ENCODE measurements at regions not wholly inside any gene's neighbourhood (a gene's known extent, or its start where the extent isn't known, plus 50 kb on each side); places are given as distances from the start of the nearest gene placed in this dataset.

- H3K9me3 ChIP-seq (ENCODE audit: control insufficient read depth in 4 of 4, insufficient read depth in 3 of 4, low read length in 3 of 4) = peaks cover 0 to 32% (median 3%) of the 10 kb centered on the region in 4 donors
- H3K27me3 ChIP-seq (ENCODE audit: control insufficient read depth in 3 of 3, insufficient read depth in 3 of 3, low read length in 2 of 3) = no peaks in the 10 kb centered on the region
- H3K4me3 ChIP-seq = no peak overlapping the region
- no peak overlapping the region for H3K9ac ChIP-seq (ENCODE audit: insufficient read depth in 1 of 2, low read length in 2 of 2)
- TF ChIP-seq CTCF (IDR thresholded peaks at IDR 0.05; ENCODE audit: control extremely low read depth, extremely low read depth) = no peak
- DNase-seq = no peak
- 86 to 89% methylated on average over 15 of the region's 15 CpGs for WGBS, 2 donors
- ATAC-seq (ENCODE audit: insufficient read depth, low FRiP score) = no peak
- H3K4me1 ChIP-seq (ENCODE audit: control insufficient read depth in 5 of 5, insufficient read depth in 5 of 5, low read length in 5 of 5) = no peaks in the 10 kb centered on the region
- H3K36me3 ChIP-seq (ENCODE audit: control insufficient read depth in 4 of 4, insufficient read depth in 4 of 4, low read length in 4 of 4) = no peaks in the 10 kb centered on the region
- no peak overlapping the region for H3K27ac ChIP-seq (ENCODE audit: low read depth in 1 of 2, low read length in 1 of 2)
Measured at GRCh38 chr13:111577956-111578605, 257.6 kb downstream of the TEX29 start.

- Histone ChIP-seq H3K27me3 (ENCODE audit: control insufficient read depth in 3 of 3, insufficient read depth in 3 of 3, low read length in 2 of 3) (peaks cover 0 to 2% (median 0%) of the 10 kb centered on the region in 3 donors), H3K9me3 (ENCODE audit: control insufficient read depth in 4 of 4, insufficient read depth in 3 of 4, low read length in 3 of 4) (peaks cover 0 to 17% (median under 1%) of the 10 kb centered on the region in 4 donors), H3K4me1 (ENCODE audit: control insufficient read depth in 5 of 5, insufficient read depth in 5 of 5, low read length in 5 of 5) (no peaks in the 10 kb centered on the region), H3K4me3 (no peak overlapping the region), H3K9ac (ENCODE audit: insufficient read depth in 1 of 2, low read length in 2 of 2) (no peak overlapping the region), H3K27ac (ENCODE audit: low read depth in 1 of 2, low read length in 1 of 2) (no peak overlapping the region), H3K36me3 (ENCODE audit: control insufficient read depth in 4 of 4, insufficient read depth in 4 of 4, low read length in 4 of 4) (no peaks in the 10 kb centered on the region)
- no peak for DNase-seq
- WGBS, 2 donors = 77 to 88% methylated on average over 22 of the region's 22 CpGs
- no peak for ATAC-seq (ENCODE audit: insufficient read depth, low FRiP score)
- no peak for TF ChIP-seq CTCF (IDR thresholded peaks at IDR 0.05; ENCODE audit: control extremely low read depth, extremely low read depth)
Measured at GRCh38 chr13:111584101-111584672, 263.7 kb downstream of the TEX29 start.

GRCh38 chr13:111584870-111585269, 264.4 kb downstream of the TEX29 start:
- 70 to 77% methylated on average over 13 of the region's 13 CpGs for WGBS, 2 donors
- DNase-seq = no peak

More at GRCh38 chr13:111584870-111585269, 264.4 kb downstream of the TEX29 start:
- no peaks in the 10 kb centered on the region for H3K4me1 ChIP-seq (ENCODE audit: control insufficient read depth in 5 of 5, insufficient read depth in 5 of 5, low read length in 5 of 5)
- no peak for TF ChIP-seq CTCF (IDR thresholded peaks at IDR 0.05; ENCODE audit: control extremely low read depth, extremely low read depth)
- no peak overlapping the region for H3K9ac ChIP-seq (ENCODE audit: insufficient read depth in 1 of 2, low read length in 2 of 2)
- H3K36me3 ChIP-seq (ENCODE audit: control insufficient read depth in 4 of 4, insufficient read depth in 4 of 4, low read length in 4 of 4) = no peaks in the 10 kb centered on the region
- no peak overlapping the region for H3K27ac ChIP-seq (ENCODE audit: low read depth in 1 of 2, low read length in 1 of 2)
- no peak for ATAC-seq (ENCODE audit: insufficient read depth, low FRiP score)
- no peak overlapping the region for H3K4me3 ChIP-seq
- peaks cover 0 to 16% (median under 1%) of the 10 kb centered on the region in 4 donors for H3K9me3 ChIP-seq (ENCODE audit: control insufficient read depth in 4 of 4, insufficient read depth in 3 of 4, low read length in 3 of 4)
- peaks cover 0 to 3% (median 0%) of the 10 kb centered on the region in 3 donors for H3K27me3 ChIP-seq (ENCODE audit: control insufficient read depth in 3 of 3, insufficient read depth in 3 of 3, low read length in 2 of 3)
